ENCODE measurements at regions not wholly inside any gene's neighbourhood (a gene's known extent, or its start where the extent isn't known, plus 50 kb on each side); places are given as distances from the start of the nearest gene placed in this dataset.

DNA sequence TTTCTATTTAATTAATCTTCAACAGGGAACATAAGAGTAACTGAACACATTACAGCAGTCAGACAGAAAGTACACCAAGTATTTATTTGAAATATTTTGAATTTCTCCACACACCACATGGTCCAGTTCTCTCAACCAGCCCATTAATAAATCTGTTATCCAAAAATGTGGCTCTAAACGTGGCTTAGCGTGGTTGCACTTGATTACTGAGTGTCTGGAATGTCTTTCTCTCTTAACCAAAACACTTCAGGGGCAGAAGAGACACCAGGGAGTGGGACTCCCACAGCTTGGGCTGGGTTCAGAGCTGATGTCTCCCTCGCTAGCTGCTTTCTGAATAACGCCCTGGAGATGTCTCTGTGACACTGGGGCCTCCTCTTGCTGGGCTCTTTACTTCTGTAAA is 52.6 kb upstream of the FANCC start:
- H3K4me1 Mint-ChIP-seq (ENCODE audit: low read depth) = peaks cover 14% of the 10 kb centered on the region
- H3K36me3 Mint-ChIP-seq (ENCODE audit: low read depth) = no peaks in the 10 kb centered on the region
- TF ChIP-seq, protein P1, sequence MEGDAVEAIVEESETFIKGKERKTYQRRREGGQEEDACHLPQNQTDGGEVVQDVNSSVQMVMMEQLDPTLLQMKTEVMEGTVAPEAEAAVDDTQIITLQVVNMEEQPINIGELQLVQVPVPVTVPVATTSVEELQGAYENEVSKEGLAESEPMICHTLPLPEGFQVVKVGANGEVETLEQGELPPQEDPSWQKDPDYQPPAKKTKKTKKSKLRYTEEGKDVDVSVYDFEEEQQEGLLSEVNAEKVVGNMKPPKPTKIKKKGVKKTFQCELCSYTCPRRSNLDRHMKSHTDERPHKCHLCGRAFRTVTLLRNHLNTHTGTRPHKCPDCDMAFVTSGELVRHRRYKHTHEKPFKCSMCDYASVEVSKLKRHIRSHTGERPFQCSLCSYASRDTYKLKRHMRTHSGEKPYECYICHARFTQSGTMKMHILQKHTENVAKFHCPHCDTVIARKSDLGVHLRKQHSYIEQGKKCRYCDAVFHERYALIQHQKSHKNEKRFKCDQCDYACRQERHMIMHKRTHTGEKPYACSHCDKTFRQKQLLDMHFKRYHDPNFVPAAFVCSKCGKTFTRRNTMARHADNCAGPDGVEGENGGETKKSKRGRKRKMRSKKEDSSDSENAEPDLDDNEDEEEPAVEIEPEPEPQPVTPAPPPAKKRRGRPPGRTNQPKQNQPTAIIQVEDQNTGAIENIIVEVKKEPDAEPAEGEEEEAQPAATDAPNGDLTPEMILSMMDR (IDR thresholded peaks at IDR 0.05) = no peak
- no peak overlapping the region for H3K4me3 Mint-ChIP-seq (ENCODE audit: unreplicated experiment)
- DNase-seq (ENCODE audit: low spot score) = no peak
- H3K27me3 Mint-ChIP-seq (ENCODE audit: low read depth) = peaks cover 4% of the 10 kb centered on the region
- H3K9me3 Mint-ChIP-seq (ENCODE audit: low read depth) = no peaks in the 10 kb centered on the region
- H3K27ac Mint-ChIP-seq (ENCODE audit: unreplicated experiment) = no peak overlapping the region

DNA sequence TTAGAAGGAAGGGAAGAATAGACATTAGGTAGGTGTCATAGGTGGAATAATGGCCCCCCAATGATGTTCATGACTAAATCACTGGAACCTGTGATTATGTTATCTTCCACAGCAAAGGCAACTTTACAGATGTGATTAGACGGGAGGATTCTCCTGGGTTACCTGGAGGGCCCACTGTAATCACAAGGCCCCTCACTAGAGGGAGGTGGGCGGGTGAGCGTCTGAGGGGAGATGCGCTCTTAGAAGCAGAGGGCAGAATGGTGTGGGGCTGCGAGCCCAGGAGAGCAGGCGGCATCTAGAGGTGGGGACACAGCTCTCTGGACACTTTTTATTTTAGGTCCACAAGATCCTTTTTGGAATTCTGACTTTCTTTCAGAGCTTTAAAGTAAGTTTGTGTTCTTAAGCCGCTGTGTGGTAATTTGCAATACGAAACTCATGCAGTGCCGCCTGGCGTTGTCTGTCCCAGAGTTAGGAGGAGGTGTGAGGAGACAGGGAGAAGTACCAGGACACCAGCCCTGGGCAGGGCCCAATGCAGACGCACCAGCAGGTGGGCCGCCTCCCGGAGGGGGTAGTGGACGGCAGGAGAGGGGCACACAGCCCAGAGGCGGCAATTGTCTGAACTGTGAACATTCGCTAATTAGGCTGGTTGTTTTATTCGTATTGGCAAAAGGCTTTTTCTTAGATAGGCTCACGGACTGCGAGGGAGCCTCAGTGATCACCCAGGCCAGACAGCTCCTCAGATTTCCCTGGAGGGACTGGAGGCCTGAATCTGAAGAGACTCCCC is 51.1 kb upstream of the FANCC start:
- TF ChIP-seq, protein P1 (IDR thresholded peaks at IDR 0.05) = no peak
- Mint-ChIP-seq H3K27ac (ENCODE audit: unreplicated experiment) (no peak overlapping the region), H3K36me3 (ENCODE audit: low read depth) (no peaks in the 10 kb centered on the region), H3K27me3 (ENCODE audit: low read depth) (peaks cover 4% of the 10 kb centered on the region), H3K4me1 (ENCODE audit: low read depth) (peaks cover 15% of the 10 kb centered on the region), H3K9me3 (ENCODE audit: low read depth) (no peaks in the 10 kb centered on the region), H3K4me3 (ENCODE audit: unreplicated experiment) (no peak overlapping the region)
- no peak for DNase-seq (ENCODE audit: low spot score)

Measured in chondrocyte (in vitro differentiated cells).